ENCODE measurements at regions not wholly inside any gene's neighbourhood (a gene's known extent, or its start where the extent isn't known, plus 50 kb on each side); places are given as distances from the start of the nearest gene placed in this dataset.

DNA sequence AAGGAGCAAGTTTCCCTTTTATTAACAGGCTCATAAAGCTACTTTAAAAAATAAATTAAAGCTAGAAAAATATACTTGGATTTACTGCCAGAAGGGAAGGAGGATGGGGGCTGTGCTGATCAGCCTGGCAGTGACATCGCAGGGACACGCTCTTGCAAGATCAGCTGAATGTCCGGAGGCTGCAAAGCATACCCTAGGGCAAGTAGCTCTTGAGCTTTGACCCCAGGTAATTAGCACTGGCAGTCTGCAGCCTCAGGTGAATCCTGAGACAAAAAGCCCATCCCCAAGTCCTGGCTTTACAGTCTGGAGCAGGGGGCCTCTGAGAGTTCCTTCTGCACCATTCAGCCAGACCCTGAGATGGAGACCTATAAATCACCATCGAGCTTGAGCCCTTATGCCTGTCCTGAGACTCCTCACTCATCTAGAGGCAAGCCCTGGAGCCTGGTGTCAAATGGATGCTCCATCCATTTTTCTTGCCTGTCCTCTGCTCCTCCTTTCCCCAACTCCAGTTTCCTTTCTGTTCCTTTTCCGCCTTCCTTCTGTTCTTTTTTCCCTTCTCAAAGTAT is 131.7 kb downstream of the TMEM114 start:
- TF ChIP-seq, protein P1, sequence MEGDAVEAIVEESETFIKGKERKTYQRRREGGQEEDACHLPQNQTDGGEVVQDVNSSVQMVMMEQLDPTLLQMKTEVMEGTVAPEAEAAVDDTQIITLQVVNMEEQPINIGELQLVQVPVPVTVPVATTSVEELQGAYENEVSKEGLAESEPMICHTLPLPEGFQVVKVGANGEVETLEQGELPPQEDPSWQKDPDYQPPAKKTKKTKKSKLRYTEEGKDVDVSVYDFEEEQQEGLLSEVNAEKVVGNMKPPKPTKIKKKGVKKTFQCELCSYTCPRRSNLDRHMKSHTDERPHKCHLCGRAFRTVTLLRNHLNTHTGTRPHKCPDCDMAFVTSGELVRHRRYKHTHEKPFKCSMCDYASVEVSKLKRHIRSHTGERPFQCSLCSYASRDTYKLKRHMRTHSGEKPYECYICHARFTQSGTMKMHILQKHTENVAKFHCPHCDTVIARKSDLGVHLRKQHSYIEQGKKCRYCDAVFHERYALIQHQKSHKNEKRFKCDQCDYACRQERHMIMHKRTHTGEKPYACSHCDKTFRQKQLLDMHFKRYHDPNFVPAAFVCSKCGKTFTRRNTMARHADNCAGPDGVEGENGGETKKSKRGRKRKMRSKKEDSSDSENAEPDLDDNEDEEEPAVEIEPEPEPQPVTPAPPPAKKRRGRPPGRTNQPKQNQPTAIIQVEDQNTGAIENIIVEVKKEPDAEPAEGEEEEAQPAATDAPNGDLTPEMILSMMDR (IDR thresholded peaks at IDR 0.05; ENCODE audit: low read depth, low read length) = no peak
- no peak for DNase-seq (ENCODE audit: extremely low read depth, low read depth)

DNA sequence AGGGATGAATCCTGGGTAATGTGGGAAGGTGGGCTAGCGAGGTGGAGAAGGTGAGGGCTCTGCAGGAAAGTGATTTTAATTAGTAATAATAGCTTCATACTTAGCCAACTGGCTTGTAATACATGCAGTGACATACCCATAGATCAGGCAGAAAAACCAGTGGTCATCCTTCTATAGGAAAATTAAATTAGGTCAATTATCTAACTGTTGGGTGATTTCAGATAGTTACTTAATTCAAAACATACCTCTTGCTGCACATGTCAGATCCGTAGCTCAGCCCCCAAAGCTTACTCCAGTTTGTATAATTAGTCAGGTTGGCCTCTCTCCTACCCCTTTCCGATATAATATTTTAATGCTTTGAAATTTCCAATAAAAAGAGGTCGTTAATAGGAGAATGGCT is 137.0 kb downstream of the TMEM114 start:
- TF ChIP-seq, protein P1 (IDR thresholded peaks at IDR 0.05; ENCODE audit: low read depth, low read length) = no peak
- no peak for DNase-seq (ENCODE audit: extremely low read depth, low read depth)

DNA sequence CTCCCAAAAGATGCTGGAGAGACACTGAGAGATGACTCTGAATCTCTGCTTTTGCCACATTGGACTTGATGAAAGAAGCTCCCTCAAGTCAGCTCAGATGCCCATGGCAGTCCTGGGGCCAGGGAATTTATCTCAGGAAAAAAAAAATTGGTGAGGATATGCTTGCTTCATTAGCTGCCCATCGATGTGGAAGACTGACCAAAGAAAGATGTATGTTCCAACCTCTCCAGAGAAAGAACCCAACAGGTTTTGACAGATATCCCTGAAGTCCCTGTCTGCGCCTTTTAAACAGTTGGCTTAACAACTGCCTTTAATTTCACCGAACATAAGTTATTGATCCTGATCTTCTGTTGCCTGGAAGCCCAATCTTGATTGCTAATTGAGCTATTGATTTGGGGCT is 137.4 kb downstream of the TMEM114 start:
- TF ChIP-seq, protein P1 (IDR thresholded peaks at IDR 0.05; ENCODE audit: low read depth, low read length) = no peak
- DNase-seq (ENCODE audit: extremely low read depth, low read depth) = no peak

DNA sequence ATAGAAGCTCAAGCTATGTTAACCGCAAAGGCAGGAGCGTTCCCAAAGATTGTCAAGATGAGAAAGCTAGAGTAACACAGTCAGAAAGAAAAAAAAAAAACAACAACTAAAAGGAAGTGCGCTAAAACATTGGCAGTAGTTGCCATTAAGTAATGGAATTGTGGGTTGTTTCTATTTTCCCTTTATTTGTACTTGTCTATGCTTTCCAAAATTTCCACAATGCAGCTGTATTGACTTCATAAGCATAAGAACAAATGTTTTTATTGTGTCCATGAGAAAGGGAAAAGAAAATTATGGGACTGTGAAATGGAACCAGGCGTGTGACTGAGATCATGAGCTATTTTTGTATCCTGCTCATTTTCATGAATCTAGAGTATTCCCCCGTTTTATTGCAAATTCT is 153.4 kb downstream of the TMEM114 start:
- TF ChIP-seq, protein P1 (IDR thresholded peaks at IDR 0.05; ENCODE audit: low read depth, low read length) = no peak

DNA sequence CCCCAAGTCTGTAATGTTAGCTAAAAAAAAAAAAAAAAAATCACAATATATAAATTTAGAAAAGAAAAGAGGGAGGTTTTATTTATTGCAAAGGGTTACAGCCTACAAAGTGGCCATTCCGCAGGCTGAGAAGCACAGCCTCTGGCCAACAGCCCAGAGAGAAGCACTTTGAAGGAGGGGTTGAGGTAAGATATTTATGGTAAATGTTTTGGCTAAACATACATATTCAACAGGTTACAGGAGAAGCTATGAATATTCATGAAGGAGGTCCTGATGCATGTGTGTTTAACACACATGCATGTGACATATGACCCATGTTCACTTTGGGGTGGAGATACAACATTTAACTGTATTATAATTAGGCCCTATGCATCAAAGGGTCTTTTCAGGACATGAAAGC is 158.5 kb downstream of the TMEM114 start:
- DNase-seq (ENCODE audit: extremely low read depth, low read depth) = no peak
- TF ChIP-seq, protein P1 (IDR thresholded peaks at IDR 0.05; ENCODE audit: low read depth, low read length) = no peak

More for the DNA sequence above, 153.4 kb downstream of the TMEM114 start:
- DNase-seq (ENCODE audit: extremely low read depth, low read depth) = no peak

DNA sequence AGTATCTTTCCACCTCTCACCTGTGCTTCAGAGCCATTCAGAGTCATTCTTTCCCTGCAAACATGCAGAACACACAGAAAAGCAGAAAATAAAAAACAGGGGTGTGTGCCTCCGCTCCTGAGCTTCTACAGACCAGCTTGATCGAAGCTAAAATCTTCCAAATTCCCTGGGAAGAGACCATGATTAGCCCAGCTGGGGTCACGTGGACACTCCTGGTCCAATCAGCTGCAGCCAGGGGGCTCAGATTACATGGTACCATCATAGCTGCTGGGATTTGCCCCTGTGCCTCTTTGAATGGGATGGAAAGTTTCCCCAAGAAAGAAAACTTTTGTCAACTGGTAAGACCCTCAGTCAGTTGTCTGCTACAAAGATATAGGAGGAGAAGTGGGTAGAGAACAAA is 159.9 kb downstream of the TMEM114 start:
- TF ChIP-seq, protein P1 (IDR thresholded peaks at IDR 0.05; ENCODE audit: low read depth, low read length) = no peak
- DNase-seq (ENCODE audit: extremely low read depth, low read depth) = no peak

DNA sequence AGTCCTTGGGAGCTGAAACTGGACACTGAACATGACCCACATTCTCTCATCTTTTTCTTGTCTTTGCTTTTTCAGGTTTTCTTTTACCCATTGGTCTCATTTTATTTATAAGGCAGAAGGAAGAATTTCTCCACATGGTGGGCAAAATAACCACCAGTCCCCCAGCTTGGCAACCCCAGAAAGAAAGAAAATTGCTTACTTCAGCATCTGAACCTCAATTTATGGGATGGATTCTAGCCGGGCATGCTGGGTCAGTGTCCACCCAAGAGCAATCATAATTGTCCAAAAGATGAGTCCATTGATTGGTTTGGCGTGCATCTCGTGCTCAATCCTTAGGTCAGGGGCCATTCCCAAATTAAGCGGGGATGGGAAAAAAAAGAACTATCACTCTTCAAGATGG is 163.7 kb downstream of the TMEM114 start:
- TF ChIP-seq, protein P1 (IDR thresholded peaks at IDR 0.05; ENCODE audit: low read depth, low read length) = no peak
- no peak for DNase-seq (ENCODE audit: extremely low read depth, low read depth)
